Transverse colon (tissue), 3 donors: ENCODE measurements at regions not wholly inside any gene's neighbourhood (a gene's known extent, or its start where the extent isn't known, plus 50 kb on each side); places are given as distances from the start of the nearest gene placed in this dataset.

ENCODE experiments used
- EP300 ChIP-seq: sonication (generic); formaldehyde crosslinking; IDR thresholded peaks from one replicate; pipeline ENCODE4 v1.6.1; 2017; ENCODE audit warnings: antibody characterized with exemption, low read depth
- POLR2A ChIP-seq: fragments of 450-650 bp; IDR thresholded peaks from one replicate; pipeline ENCODE4 v1.6.1; 2016; ENCODE audit warnings: antibody characterized with exemption, mild to moderate bottlenecking, moderate library complexity
- TF ChIP-seq, protein P1 (sequence below), 5 experiments: fragments of 200-600 bp in 3 of 5; fragments of 450-650 bp in 2 of 5; sonication (generic) in 3 of 5; IDR thresholded peaks; 1 replicate in 2 of 5; 2 replicates in 3 of 5; pipeline ENCODE4 v1.5.1; 2016 to 2017; ENCODE audit warnings: antibody characterized with exemption in 5 of 5, inconsistent platforms in 3 of 5, mild to moderate bottlenecking in 2 of 5, moderate library complexity in 1 of 5

DNA sequence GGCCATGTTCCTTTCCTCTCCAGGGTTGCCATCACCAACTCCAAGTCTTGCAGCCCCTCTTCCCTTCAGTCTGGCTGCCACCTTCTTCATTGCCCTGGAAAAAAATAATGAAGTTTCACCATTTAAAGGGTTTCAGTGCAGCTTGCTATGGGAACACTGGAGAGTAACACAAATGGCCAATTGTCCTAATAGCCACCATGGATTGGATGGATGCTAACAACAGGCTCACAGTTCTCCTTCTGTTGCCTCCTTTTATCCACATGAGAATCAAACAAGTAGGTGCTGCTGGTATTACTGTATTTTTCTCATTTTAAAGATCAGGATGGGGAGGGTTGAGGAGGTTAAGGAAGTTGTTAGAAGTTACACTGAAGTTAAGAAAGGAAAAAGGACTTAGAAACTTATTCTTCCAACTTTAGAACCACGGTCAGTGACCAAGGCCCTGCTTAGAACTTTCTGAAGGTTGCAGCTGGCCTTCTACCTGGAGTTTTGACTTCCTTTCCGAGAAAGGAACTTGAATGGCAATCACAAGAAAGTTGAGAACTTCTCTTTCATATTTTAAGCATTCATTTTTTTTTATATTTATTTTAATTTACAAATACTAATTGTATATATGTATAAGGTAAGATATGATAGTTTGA is 198.0 kb upstream of the MAF start:
- TF ChIP-seq POLR2A (no peak), EP300 (no peak)
- TF ChIP-seq, protein P1, sequence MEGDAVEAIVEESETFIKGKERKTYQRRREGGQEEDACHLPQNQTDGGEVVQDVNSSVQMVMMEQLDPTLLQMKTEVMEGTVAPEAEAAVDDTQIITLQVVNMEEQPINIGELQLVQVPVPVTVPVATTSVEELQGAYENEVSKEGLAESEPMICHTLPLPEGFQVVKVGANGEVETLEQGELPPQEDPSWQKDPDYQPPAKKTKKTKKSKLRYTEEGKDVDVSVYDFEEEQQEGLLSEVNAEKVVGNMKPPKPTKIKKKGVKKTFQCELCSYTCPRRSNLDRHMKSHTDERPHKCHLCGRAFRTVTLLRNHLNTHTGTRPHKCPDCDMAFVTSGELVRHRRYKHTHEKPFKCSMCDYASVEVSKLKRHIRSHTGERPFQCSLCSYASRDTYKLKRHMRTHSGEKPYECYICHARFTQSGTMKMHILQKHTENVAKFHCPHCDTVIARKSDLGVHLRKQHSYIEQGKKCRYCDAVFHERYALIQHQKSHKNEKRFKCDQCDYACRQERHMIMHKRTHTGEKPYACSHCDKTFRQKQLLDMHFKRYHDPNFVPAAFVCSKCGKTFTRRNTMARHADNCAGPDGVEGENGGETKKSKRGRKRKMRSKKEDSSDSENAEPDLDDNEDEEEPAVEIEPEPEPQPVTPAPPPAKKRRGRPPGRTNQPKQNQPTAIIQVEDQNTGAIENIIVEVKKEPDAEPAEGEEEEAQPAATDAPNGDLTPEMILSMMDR (IDR thresholded peaks at IDR 0.05), result no peak
